Pancreas (tissue), 10 donors: ENCODE measurements at regions not wholly inside any gene's neighbourhood (a gene's known extent, or its start where the extent isn't known, plus 50 kb on each side); places are given as distances from the start of the nearest gene placed in this dataset.

Experiments used
- ATAC-seq, 4 donors: fragments of 200-7000 bp; cut with Tn5 transposase; one replicate each; pipeline versions ENCODE4 v1.8.0 to v1.9.1; 2020; ENCODE audit warnings: mild to moderate bottlenecking in 4 of 4, moderate library complexity in 4 of 4
- DNase-seq, 6 donors: peaks; one replicate each; pipeline ENCODE4 v3.0.0-alpha.2; 2020
- FAIRE-seq: peaks from 2 replicates; lab custom pipeline; 2012; peaks lifted over from hg19 to GRCh38; lab: Jason Lieb, UNC
- H3K27ac ChIP-seq, 4 donors: fragments of 200-600 bp; sonication (generic); 1 replicate in 3 of 4; 2 replicates in 1 of 4; pipeline versions ENCODE4 v1.5.0 to v1.8.0; 2020
- H3K27me3 ChIP-seq, 4 donors: fragments of 200-600 bp; one replicate each; pipeline ENCODE4 v1.8.0; 2021
- H3K36me3 ChIP-seq, 3 donors: fragments of 200-600 bp; sonication (generic) in 1 of 3; one replicate each; pipeline versions ENCODE4 v1.5.0 to v1.8.0; 2020 to 2021
- H3K4me1 ChIP-seq, 3 donors: fragments of 200-600 bp; one replicate each; pipeline ENCODE4 v1.8.0; 2021
- H3K4me3 ChIP-seq, 4 donors: fragments of 200-600 bp; sonication (generic) in 2 of 4; one replicate each; pipeline versions ENCODE4 v1.5.0 to v1.8.0; 2020 to 2021
- H3K9me3 ChIP-seq, 4 donors: fragments of 200-600 bp; one replicate each; pipeline ENCODE4 v1.8.0; 2021
- CTCF ChIP-seq, 4 donors: fragments of 200-600 bp; sonication (generic) in 3 of 4; IDR thresholded peaks; one replicate each; pipeline versions ENCODE4 v1.5.0 to v1.8.0; 2021; ENCODE audit warnings: antibody characterized with exemption in 4 of 4
- WGBS, 2 donors: extraction: QIAGEN DNeasy Blood & Tissue Kit; methylation state at CpG; one replicate each; pipeline ENCODE4 v1.1.7; 2013; 5-methylcytosine and 5-hydroxymethylcytosine counted together
- intact Hi-C, 3 donors: fragments of 100-400 bp; cut with DNase I; formaldehyde crosslinking; loops; one replicate each; pipeline versions ENCODE4 v1.11.1 to v1.14.2; 2022
- donor health status: healthy with polysubstance abuse.
- donor health status: DM: no; HTN: no; CAD: no; lungs with moderate emphysema.
- donor health status: DM: no; HTN: no; CAD: no.
- donor health status: control.
- donor health status: control.
- donor health status: Bipolar disorder and iron deficiency.
- donor health status: DM: yes; HTN: yes; CAD: no.
- donor health status: DM: no; HTN: no; CAD: no.
- donor health status: DM: no; HTN: no; CAD: no.
- donor health status: DM: yes; HTN: yes; CAD: no.

- TF ChIP-seq CTCF (IDR thresholded peaks at IDR 0.05): no peak
- intact Hi-C loops: no loop called here
Measured at GRCh38 chr10:3312403-3312940, 139.9 kb upstream of the PITRM1 start.

GRCh38 chr10:3310016-3310784 is 137.6 kb upstream of the PITRM1 start:
- DNase-seq (no peak), FAIRE-seq (no peak), ATAC-seq (no peak)
- 56 to 58% methylated on average over 8 of the region's 8 CpGs for WGBS, 2 donors
- Histone ChIP-seq H3K27me3 (no peaks in the 10 kb centered on the region), H3K9me3 (no peaks in the 10 kb centered on the region), H3K4me3 (no peak overlapping the region), H3K36me3 (no peaks in the 10 kb centered on the region), H3K27ac (no peak overlapping the region), H3K4me1 (no peaks in the 10 kb centered on the region)
- no peak for TF ChIP-seq CTCF (IDR thresholded peaks at IDR 0.05)
- intact Hi-C loops: no loop called here

More at GRCh38 chr10:3312403-3312940, 139.9 kb upstream of the PITRM1 start:
- DNase-seq (no peak), FAIRE-seq (no peak), ATAC-seq (no peak)
- H3K36me3 ChIP-seq: no peaks in the 10 kb centered on the region
- H3K4me3 ChIP-seq: no peak overlapping the region
- H3K27ac ChIP-seq: no peak overlapping the region
- no peaks in the 10 kb centered on the region for H3K4me1 ChIP-seq
- 65 to 71% methylated on average over 12 of the region's 12 CpGs for WGBS, 2 donors
- peaks cover 0 to 6% (median 2%) of the 10 kb centered on the region in 4 donors for H3K27me3 ChIP-seq
- no peaks in the 10 kb centered on the region for H3K9me3 ChIP-seq

GRCh38 chr10:3306050-3306449 is 133.5 kb upstream of the PITRM1 start:
- Histone ChIP-seq H3K36me3 (no peaks in the 10 kb centered on the region), H3K27ac (no peak overlapping the region), H3K27me3 (no peaks in the 10 kb centered on the region), H3K4me1 (no peaks in the 10 kb centered on the region), H3K4me3 (no peak overlapping the region), H3K9me3 (no peaks in the 10 kb centered on the region)
- 67 to 91% methylated on average over 2 of the region's 2 CpGs for WGBS, 2 donors
- TF ChIP-seq CTCF (IDR thresholded peaks at IDR 0.05): no peak
- ATAC-seq (no peak), FAIRE-seq (no peak), DNase-seq (no peak)
- intact Hi-C loops: no loop called here

GRCh38 chr10:3295582-3296151 is 123.1 kb upstream of the PITRM1 start:
- Histone ChIP-seq H3K4me1 (peaks cover 0 to 3% (median 0%) of the 10 kb centered on the region in 3 donors), H3K9me3 (no peaks in the 10 kb centered on the region), H3K27me3 (no peaks in the 10 kb centered on the region), H3K36me3 (no peaks in the 10 kb centered on the region), H3K27ac (no peak overlapping the region), H3K4me3 (no peak overlapping the region)
- TF ChIP-seq CTCF (IDR thresholded peaks at IDR 0.05): no peak
- DNase-seq: no peak
- no peak for FAIRE-seq
- intact Hi-C loops: no loop called here
- ATAC-seq: no peak
- WGBS, 2 donors: 78 to 82% methylated on average over 14 of the region's 14 CpGs
